HG03432 (cell line): ENCODE measurements at regions not wholly inside any gene's neighbourhood (a gene's known extent, or its start where the extent isn't known, plus 50 kb on each side); places are given as distances from the start of the nearest gene placed in this dataset.

Source experiments
- ATAC-seq: cut with Tn5 transposase; IDR thresholded peaks from one replicate; pipeline ENCODE4 v1.9.1; 2021; ENCODE audit warnings: mild to moderate bottlenecking, moderate library complexity; ENCODE audit not compliant: unreplicated experiment

DNA sequence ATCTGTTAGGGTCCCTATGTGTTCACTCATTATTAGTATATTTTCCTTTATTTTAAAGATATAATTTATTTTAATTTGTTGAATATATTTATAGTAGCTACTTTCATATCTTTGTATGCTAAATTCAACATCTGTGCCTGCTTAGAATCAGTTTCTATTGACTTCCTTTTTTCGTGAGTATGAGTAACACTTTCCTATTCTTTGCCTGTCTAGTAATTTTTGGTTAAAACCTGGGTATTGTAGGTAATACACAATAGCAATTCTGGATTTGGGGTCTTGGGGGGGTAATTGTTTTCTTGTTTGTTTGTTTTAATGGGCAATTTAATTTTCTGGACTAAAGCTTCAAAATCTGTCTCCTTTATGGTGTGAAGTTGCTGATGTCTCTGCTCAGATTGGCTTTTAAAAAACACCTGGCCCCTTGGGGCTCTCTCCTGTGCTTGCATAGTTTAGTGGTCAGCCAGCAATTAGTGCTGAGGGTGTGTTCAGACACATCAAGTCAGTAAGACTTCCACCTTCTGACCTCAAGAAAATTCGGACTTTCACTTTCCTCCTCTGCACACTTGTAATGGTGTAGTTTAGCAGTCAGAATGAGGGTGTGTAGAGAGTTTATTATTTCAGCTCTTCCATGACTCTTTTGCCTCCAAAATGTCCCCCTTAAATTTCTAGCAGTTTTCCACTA is 124.4 kb upstream of the MAP1B start:
- ATAC-seq = no peak

DNA sequence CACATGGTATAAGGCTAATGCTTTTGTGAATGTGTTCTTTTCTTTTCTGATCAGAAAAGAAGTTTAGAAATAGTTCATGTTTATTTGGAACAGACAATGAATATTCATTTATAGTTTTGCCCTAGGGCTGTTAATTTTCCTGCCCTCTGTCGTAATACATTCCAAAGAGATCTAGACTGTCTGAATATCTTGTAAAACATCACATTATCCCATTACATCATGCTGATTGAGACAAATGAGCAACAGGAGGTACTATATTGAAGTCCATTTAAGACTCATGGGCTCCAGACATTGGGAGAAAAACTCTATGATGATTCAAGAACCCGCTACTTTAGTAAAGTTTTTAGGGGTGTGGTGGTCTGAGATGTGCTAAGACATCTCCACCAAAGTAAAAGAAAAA is 121.2 kb upstream of the MAP1B start:
- ATAC-seq = no peak

DNA sequence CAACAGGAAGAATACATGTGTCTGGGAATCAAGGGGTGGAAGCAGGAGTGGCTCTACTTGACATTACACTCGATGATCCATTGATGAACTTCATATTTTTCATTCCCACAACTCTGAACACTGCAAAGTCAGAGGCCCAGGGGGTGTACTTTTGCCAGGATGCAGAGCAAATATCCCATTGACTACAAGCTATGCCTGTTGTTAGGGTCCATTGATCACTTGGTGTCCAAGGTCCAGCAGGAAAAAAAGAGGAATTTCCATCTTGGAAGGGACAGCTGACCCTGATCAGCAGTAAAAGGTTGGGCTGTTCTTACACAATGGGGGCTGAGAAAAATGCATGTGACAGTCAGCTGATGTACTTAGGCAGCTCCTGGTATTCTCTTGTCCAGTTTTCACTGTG is 118.5 kb upstream of the MAP1B start:
- ATAC-seq = no peak

DNA sequence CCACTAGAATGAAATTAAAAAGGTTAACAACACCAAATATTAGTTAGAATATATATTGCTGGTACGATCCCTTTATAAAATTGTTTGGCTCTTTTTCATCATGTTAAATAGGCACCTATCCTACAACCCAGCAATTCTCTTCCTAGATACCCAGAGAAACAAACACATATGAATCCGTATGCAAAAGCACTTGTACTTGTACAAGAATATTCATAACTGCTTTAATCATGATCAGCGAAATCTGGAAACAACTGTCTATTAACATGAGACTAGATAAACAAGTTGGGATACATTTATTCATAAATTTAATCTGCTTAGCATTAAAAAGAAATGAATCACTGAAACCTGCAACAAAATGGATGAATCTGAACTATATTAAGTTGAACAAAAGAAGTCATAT is 113.7 kb upstream of the MAP1B start:
- ATAC-seq = no peak

DNA sequence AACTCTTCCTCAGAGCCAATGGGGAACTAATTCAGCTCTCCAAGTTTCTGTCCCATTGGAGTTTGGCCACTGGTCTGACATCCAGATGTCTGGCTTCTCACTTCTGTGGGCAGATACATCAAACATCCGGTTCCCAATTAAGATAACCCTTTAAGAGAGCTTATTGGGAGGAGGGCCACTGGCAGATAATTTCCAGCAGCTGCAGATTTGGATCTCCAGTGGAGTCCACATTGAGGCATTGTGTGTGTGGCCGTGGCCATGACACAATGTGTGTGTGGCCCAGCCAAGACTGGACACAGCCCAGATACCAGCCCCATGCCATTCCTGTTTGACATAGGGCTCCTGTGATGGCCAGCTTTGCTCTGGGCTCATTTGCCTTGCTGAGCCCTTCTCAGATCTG is 110.5 kb upstream of the MAP1B start:
- no peak for ATAC-seq

- no peak for ATAC-seq
These were observed 108.5 kb upstream of the MAP1B start for GRCh38 chr5:71998746-71999145.

DNA sequence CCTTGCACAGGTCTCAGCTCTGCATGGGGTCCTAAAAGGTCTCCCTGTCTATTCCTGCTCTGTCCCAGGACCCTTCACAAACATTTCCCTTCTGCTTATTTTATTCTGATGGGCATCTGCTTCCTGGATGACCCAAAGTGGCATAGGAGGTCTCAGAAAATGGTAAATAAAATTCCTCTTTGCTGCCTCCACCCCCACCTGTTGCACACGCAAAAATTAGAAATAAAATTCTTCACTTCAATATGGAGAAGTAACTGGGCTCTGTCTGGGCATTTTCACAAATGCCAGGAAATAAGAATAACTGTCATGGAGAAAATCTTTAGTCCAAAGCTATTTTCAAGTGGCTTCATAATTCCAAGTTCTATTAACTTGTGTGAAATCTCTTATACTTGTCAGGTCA is 106.6 kb upstream of the MAP1B start:
- no peak for ATAC-seq

DNA sequence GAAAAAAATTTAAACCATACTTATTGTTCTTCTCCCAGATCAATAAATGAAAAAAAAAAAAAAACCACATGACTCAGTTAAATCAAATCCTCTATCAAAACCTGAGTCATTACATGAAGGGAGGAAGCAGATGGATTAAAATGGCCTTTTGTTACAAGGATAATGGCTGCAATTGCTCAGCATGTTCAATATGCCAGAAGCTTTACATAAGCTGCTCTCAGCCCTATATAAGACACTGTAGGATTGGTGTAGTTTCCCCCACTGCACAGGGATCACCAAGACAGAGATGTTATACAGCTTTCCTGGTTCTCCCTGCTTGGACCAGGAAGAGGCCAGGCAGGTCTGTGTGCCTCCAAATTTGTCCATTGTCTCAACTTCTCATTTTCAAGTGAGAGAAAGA is 101.6 kb upstream of the MAP1B start:
- ATAC-seq = no peak

- no peak for ATAC-seq
These were observed 100.9 kb upstream of the MAP1B start for GRCh38 chr5:72006361-72006760.

- ATAC-seq = no peak
These were observed 99.8 kb upstream of the MAP1B start for GRCh38 chr5:72007336-72008111.

DNA sequence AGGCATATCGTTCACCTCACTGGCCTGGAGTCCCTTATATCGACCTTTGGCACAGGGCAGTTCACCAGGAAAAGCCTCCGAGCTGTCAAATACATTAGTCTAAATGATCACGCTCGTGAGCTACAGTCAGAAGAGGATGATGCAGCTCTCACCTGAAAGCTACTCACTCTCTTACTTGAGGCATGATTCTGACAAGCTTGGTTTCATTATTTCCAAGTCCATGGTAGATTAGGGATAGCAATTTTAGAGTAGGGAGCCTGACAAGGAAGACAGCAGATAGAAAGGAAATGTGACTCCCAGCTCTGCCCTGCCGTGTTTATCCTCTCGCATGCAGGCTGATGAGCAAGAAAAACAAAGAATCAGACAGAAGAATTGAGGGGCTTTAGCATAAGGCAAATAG is 98.0 kb upstream of the MAP1B start:
- ATAC-seq = no peak

DNA sequence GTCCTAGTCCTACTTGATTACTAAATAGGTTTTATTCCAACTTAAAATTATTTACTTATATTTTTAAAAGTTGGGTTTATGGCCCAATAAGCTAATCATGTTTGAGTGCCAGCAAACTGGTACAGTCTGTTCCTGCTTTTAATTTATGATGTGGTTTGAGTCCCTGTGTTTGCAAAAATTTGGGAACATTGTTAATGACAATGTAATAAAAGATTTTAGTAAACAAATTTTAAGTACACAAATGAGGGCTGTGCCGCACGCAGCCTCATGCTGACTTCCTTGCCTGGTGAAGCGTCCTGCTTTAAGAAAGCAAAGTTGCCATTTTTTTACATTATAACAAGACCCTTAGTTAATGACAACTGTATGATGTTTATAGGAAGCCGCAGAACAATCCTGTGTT is 96.8 kb upstream of the MAP1B start:
- ATAC-seq = no peak

GRCh38 chr5:72012906-72013305 is 94.4 kb upstream of the MAP1B start:
- ATAC-seq = no peak

DNA sequence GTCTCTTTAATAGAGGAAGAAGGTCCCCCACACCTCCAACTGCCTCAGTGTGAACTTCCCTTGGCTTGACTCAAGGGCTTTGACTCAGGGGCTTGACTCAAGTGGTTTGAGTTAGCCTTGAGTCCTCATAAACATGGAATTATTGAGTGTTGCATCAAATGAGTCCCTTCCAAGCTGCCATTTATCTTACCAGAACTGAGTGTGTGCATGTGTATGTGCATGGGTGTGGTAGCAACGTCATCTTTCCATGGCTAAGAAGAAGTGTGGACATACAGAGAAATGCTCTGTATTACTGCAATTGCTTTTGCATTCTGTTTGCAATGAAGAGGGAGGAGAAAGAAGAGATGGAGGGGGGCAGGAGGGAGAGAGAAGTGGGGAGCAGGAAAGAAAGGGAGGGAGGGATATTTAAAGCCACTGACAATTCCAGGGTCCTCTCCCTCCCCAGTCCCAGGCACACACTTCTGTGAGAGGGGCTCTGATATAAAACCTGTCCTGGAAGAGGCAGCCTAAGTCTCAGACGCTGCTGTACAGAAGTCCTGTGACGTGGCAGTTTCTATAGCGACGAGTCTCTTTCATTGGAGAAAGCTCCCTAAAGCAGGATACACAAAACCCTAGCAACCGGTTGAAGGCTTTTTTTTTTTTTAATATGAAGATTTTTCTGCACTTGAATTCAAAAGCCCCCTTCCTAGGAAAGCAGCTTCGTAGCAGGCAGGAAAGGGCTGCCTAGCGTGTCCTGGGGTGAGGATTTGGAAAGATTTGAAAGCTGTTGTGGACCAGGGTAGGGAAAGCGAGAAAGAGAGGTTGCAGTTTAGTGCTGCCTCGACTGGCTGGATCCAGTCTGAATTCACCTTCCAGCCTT is 93.3 kb upstream of the MAP1B start:
- ATAC-seq = no peak

- no peak for ATAC-seq
These were observed 92.1 kb upstream of the MAP1B start for GRCh38 chr5:72015103-72015548.

DNA sequence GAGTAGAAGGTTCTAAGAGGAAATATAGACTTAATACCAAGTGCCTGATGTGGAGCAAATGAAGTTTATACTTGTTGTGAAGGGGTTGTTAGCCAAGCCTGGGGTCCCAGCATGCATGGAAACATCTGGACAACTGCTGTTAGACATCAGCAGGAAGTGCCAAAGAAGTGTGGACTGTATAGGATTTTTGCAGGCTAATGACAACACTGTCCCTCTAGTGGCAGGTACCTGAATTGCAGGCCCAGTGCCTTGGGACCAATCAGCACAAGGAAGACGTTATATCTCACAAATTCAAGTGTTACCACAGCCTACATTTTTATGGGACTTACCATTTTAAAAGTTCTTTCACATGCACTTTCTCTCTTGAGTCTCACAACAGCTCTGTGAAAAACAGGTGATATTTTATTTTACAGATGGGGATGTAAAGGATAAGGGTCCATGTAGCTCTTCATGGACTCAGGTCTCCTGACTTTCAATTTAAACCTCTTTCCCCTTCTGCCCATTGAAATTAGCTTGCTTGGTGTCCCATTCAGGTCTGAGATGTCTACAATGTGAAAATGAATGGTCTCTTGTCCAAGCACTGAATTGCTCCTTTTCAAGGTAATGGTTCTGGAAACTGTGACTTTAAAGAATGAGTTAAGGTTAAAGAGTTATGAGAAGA is 89.0 kb upstream of the MAP1B start:
- ATAC-seq = peak; percentile 42

DNA sequence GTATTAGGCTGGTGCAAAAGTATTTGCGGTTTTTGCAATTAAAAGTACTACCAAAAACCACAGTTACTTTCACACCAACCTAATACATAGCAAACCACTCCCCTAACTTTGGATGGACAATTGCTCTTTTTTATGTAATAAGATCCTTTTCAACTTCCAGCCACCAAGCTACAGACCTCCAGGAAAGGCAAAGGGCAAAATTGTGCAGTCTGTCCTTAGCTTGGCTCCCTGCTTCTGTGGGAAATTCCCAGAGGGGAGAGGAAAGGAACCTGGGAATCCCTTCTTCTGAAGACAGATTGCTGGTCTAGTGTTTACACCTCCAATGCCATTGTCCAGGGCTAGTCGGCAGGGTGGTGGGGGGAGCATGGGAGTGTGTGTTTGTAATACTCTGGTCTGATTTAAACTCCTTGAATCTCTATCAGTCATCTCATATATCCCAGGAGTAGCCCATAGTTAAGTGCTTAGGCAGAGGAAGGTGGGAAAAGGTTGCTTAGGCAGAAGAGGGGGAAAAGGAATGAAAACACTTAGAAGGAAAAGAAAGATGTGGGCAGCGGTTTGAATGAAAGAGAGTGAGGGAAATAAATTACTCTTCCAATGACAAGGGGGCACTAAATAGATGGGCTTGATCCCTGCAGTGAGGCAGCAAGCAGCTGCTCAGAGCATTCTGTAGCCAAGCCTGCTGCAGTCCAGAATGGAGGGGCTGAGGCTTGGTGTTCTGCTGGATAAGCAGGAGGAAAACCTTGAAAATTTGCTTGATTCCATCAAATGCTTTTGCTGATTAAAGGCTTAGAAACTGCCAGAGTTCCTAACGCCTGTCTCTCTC is 86.9 kb upstream of the MAP1B start:
- no peak for ATAC-seq

GRCh38 chr5:72021651-72022357 is 85.5 kb upstream of the MAP1B start:
- no peak for ATAC-seq

GRCh38 chr5:72028382-72028781 is 78.9 kb upstream of the MAP1B start:
- ATAC-seq = no peak

DNA sequence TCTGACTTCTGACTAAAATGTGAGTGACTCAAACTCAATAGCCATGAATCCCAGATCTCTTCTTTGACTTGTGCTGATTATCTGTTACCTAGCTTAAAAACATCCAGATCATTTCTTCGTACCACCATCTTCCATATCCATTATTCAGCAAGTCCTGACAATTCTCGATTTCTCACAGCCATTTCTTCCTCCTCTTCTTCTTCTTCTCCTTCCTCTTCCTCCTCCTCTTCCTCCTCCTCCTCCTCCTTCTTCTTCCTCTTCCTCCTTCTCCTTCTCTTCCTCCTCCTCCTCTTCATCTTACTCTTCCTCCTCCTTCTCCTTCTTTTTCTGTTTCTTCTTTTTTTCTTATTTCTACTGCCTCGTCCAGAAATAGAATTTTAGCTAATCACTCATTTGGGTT is 77.0 kb upstream of the MAP1B start:
- no peak for ATAC-seq
